ENCODE measurements at regions not wholly inside any gene's neighbourhood (a gene's known extent, or its start where the extent isn't known, plus 50 kb on each side); places are given as distances from the start of the nearest gene placed in this dataset.

- H3K14ac ChIP-seq (replicated peaks; ENCODE audit: low read depth, low read length), result no peak overlapping the region
- H3K9me3 ChIP-seq (ENCODE audit: control insufficient read depth, insufficient read depth, low read length), result no peaks in the 10 kb centered on the region
- no peak overlapping the region for H3K4me2 ChIP-seq (ENCODE audit: low read depth, low read length)
- dilution Hi-C loops (cut with HindIII; ENCODE audit: low sequenced_read_pairs, unreplicated experiment) (no loop called here), intact Hi-C loops (cut with micrococcal nuclease) (no loop called here), in situ Hi-C loops (cut with MboI; ENCODE audit: low sequenced_read_pairs) (no loop called here)
- H4K91ac ChIP-seq (ENCODE audit: insufficient read depth, low read depth, low read length), result no peak overlapping the region
- no peak overlapping the region for H2BK120ac ChIP-seq (ENCODE audit: low read depth, low read length)
- H3K23ac ChIP-seq (ENCODE audit: low read depth, low read length), result no peak overlapping the region
- CTCF ChIA-PET, result no interaction called here
- no peak overlapping the region for H2AK5ac ChIP-seq (ENCODE audit: low read depth, low read length)
- H4K5ac ChIP-seq (ENCODE audit: low read depth, low read length), result no peak overlapping the region
- POLR2A ChIA-PET (ENCODE audit: unreplicated experiment), result no interaction called here
- no peak for TF ChIP-seq POLR2A (IDR thresholded peaks at IDR 0.05; ENCODE audit: low read depth, low read length)
- TF ChIP-seq MAFK (IDR thresholded peaks at IDR 0.05; ENCODE audit: low read depth, low read length), result no peak
- TF ChIP-seq MAZ (IDR thresholded peaks at IDR 0.05; ENCODE audit: borderline replicate concordance, low read depth, low read length), result no peak
- no peak overlapping the region for H3K9ac ChIP-seq (ENCODE audit: low read depth, low read length)
- H3K9me1 ChIP-seq (ENCODE audit: insufficient read depth, low read length), result no peaks in the 10 kb centered on the region; the same call in 1 of the 2 replicates
- H2BK5ac ChIP-seq (ENCODE audit: low read depth, low read length, poor library complexity, severe bottlenecking), result no peak overlapping the region
- H4K8ac ChIP-seq (ENCODE audit: low read depth in 2 of 2, low read length in 2 of 2), result no peak overlapping the region
- no peaks in the 10 kb centered on the region for H3K4me1 ChIP-seq (ENCODE audit: control insufficient read depth, insufficient read depth, low read length)
- no peak overlapping the region for H3K4ac ChIP-seq (ENCODE audit: low read depth, low read length)
- no peaks in the 10 kb centered on the region for H4K20me1 ChIP-seq (ENCODE audit: insufficient read depth, low read length)
- no peak overlapping the region for H2BK20ac ChIP-seq (ENCODE audit: low read depth, low read length)
- H3K4me3 ChIP-seq (ENCODE audit: insufficient read depth, low read depth, low read length), result no peak overlapping the region
- BruUV-seq (replicated peaks), result no TSS peak
- no peak overlapping the region for H2AFZ ChIP-seq (replicated peaks; ENCODE audit: low read length, poor library complexity)
- no peak overlapping the region for H3K27ac ChIP-seq (ENCODE audit: insufficient read depth, low read length)
- H2AK9ac ChIP-seq (replicated peaks; ENCODE audit: low read depth, low read length, poor library complexity), result no peak overlapping the region
- DNase-seq (no peak), ATAC-seq (ENCODE audit: low read depth) (no peak)
- H3K36me3 ChIP-seq (ENCODE audit: control insufficient read depth, insufficient read depth, low read length), result no peaks in the 10 kb centered on the region
- 56% methylated on average over 3 of the region's 3 CpGs; no CpG with 5 or more reads in 1 of the 2 experiments for WGBS, 2 experiments (ENCODE audit: extremely low coverage in 2 of 2, insufficient read length in 1 of 2)
- no peaks in the 10 kb centered on the region for H3K79me1 ChIP-seq (ENCODE audit: low read depth in 1 of 2, low read length in 2 of 2)
- no peak overlapping the region for H3K56ac ChIP-seq (ENCODE audit: extremely low read depth, insufficient read depth, low read length)
- peaks cover 24% of the 10 kb centered on the region for H3K27me3 ChIP-seq (ENCODE audit: control insufficient read depth, insufficient read depth, low read length)
- no peak overlapping the region for H2BK15ac ChIP-seq (ENCODE audit: low read depth, low read length)
- H3K18ac ChIP-seq (ENCODE audit: low read depth, low read length), result no peak overlapping the region
These were observed 77.0 kb upstream of the MAP1B start for GRCh38 chr5:72030237-72030636.

Data from IMR-90 (cell line).